IPS-20b (cell line): ENCODE measurements at regions not wholly inside any gene's neighbourhood (a gene's known extent, or its start where the extent isn't known, plus 50 kb on each side); places are given as distances from the start of the nearest gene placed in this dataset.

Source experiments
- H3K27ac ChIP-seq: one replicate; pipeline ENCODE4 v1.5.1; 2013; ENCODE audit warnings: low read length
- H3K27me3 ChIP-seq: 2 replicates; pipeline ENCODE4 v1.6.1; 2013; ENCODE audit warnings: mild to moderate bottlenecking, low read length, inconsistent platforms; ENCODE audit not compliant: insufficient read depth
- H3K36me3 ChIP-seq: 2 replicates; pipeline ENCODE4 v1.6.1; 2013; ENCODE audit warnings: low read depth, mild to moderate bottlenecking, inconsistent platforms, low read length, moderate library complexity; ENCODE audit not compliant: insufficient read depth
- H3K4me1 ChIP-seq: 2 replicates; pipeline ENCODE4 v1.6.1; 2013; ENCODE audit warnings: mild to moderate bottlenecking, control low read depth, inconsistent platforms, low read length, moderate library complexity; ENCODE audit not compliant: insufficient read depth
- H3K4me3 ChIP-seq: 2 replicates; pipeline ENCODE4 v1.5.1; 2013; ENCODE audit warnings: mild to moderate bottlenecking, low read length, inconsistent platforms
- H3K9ac ChIP-seq: 2 replicates; pipeline ENCODE4 v1.6.1; 2013; ENCODE audit warnings: low read depth, mild to moderate bottlenecking, inconsistent platforms, low read length, moderate library complexity
- H3K9me3 ChIP-seq: 2 replicates; pipeline ENCODE4 v1.6.1; 2013; ENCODE audit warnings: mild to moderate bottlenecking, low read depth, low read length, inconsistent platforms; ENCODE audit not compliant: insufficient read depth

- no peak overlapping the region for H3K27ac ChIP-seq
- no peak overlapping the region for H3K4me3 ChIP-seq
- H3K4me1 ChIP-seq = no peaks in the 10 kb centered on the region
- H3K36me3 ChIP-seq = no peaks in the 10 kb centered on the region
- H3K9ac ChIP-seq = no peak overlapping the region
- H3K9me3 ChIP-seq = no peaks in the 10 kb centered on the region
- no peaks in the 10 kb centered on the region for H3K27me3 ChIP-seq
Observed at GRCh38 chr7:43018446-43018845, 86.3 kb downstream of the MRPL32 start.

GRCh38 chr7:43021431-43021830 lies 89.3 kb downstream of the MRPL32 start:
- no peak overlapping the region for H3K27ac ChIP-seq
- no peak overlapping the region for H3K4me3 ChIP-seq
- H3K9ac ChIP-seq = no peak overlapping the region
- no peaks in the 10 kb centered on the region for H3K9me3 ChIP-seq
- no peaks in the 10 kb centered on the region for H3K27me3 ChIP-seq
- no peaks in the 10 kb centered on the region for H3K4me1 ChIP-seq
- H3K36me3 ChIP-seq = no peaks in the 10 kb centered on the region

GRCh38 chr7:43022008-43022407 lies 89.8 kb downstream of the MRPL32 start:
- Histone ChIP-seq H3K4me3 (no peak overlapping the region), H3K9me3 (no peaks in the 10 kb centered on the region), H3K27ac (no peak overlapping the region), H3K27me3 (no peaks in the 10 kb centered on the region), H3K9ac (no peak overlapping the region), H3K36me3 (no peaks in the 10 kb centered on the region), H3K4me1 (no peaks in the 10 kb centered on the region)

- Histone ChIP-seq H3K9ac (no peak overlapping the region), H3K4me3 (no peak overlapping the region), H3K4me1 (no peaks in the 10 kb centered on the region), H3K27ac (no peak overlapping the region), H3K27me3 (no peaks in the 10 kb centered on the region), H3K9me3 (no peaks in the 10 kb centered on the region), H3K36me3 (no peaks in the 10 kb centered on the region)
Observed at GRCh38 chr7:43033369-43033768, 79.1 kb upstream of the HECW1 start.

GRCh38 chr7:43034535-43035002 lies 77.9 kb upstream of the HECW1 start:
- Histone ChIP-seq H3K4me1 (no peaks in the 10 kb centered on the region), H3K27ac (no peak overlapping the region), H3K4me3 (no peak overlapping the region), H3K9ac (no peak overlapping the region), H3K36me3 (no peaks in the 10 kb centered on the region), H3K9me3 (no peaks in the 10 kb centered on the region), H3K27me3 (no peaks in the 10 kb centered on the region)

GRCh38 chr7:43037531-43037930 lies 74.9 kb upstream of the HECW1 start:
- H3K9me3 ChIP-seq = no peaks in the 10 kb centered on the region
- no peak overlapping the region for H3K9ac ChIP-seq
- no peak overlapping the region for H3K4me3 ChIP-seq
- H3K4me1 ChIP-seq = no peaks in the 10 kb centered on the region
- H3K27ac ChIP-seq = no peak overlapping the region
- H3K36me3 ChIP-seq = no peaks in the 10 kb centered on the region
- H3K27me3 ChIP-seq = no peaks in the 10 kb centered on the region

GRCh38 chr7:43038254-43038653 lies 74.2 kb upstream of the HECW1 start:
- H3K4me1 ChIP-seq = no peaks in the 10 kb centered on the region
- no peak overlapping the region for H3K27ac ChIP-seq
- H3K9ac ChIP-seq = no peak overlapping the region
- H3K9me3 ChIP-seq = no peaks in the 10 kb centered on the region
- H3K27me3 ChIP-seq = no peaks in the 10 kb centered on the region
- no peak overlapping the region for H3K4me3 ChIP-seq
- H3K36me3 ChIP-seq = no peaks in the 10 kb centered on the region

- no peaks in the 10 kb centered on the region for H3K4me1 ChIP-seq
- no peaks in the 10 kb centered on the region for H3K9me3 ChIP-seq
- no peaks in the 10 kb centered on the region for H3K27me3 ChIP-seq
- H3K9ac ChIP-seq = no peak overlapping the region
- no peaks in the 10 kb centered on the region for H3K36me3 ChIP-seq
- H3K4me3 ChIP-seq = no peak overlapping the region
- no peak overlapping the region for H3K27ac ChIP-seq
Observed at GRCh38 chr7:43039346-43039745, 73.1 kb upstream of the HECW1 start.

GRCh38 chr7:43040461-43040860 lies 72.0 kb upstream of the HECW1 start:
- Histone ChIP-seq H3K4me3 (no peak overlapping the region), H3K27me3 (no peaks in the 10 kb centered on the region), H3K4me1 (no peaks in the 10 kb centered on the region), H3K27ac (no peak overlapping the region), H3K36me3 (no peaks in the 10 kb centered on the region), H3K9ac (no peak overlapping the region), H3K9me3 (no peaks in the 10 kb centered on the region)

GRCh38 chr7:43041105-43041504 lies 71.3 kb upstream of the HECW1 start:
- no peaks in the 10 kb centered on the region for H3K27me3 ChIP-seq
- no peak overlapping the region for H3K9ac ChIP-seq
- no peaks in the 10 kb centered on the region for H3K36me3 ChIP-seq
- peaks cover under 1% of the 10 kb centered on the region; the same call in 1 of the 2 replicates for H3K4me1 ChIP-seq
- H3K4me3 ChIP-seq = no peak overlapping the region
- no peak overlapping the region for H3K27ac ChIP-seq
- no peaks in the 10 kb centered on the region for H3K9me3 ChIP-seq

GRCh38 chr7:43041724-43042123 lies 70.7 kb upstream of the HECW1 start:
- H3K4me1 ChIP-seq = peaks cover 3% of the 10 kb centered on the region; the same call in 1 of the 2 replicates
- no peak overlapping the region for H3K4me3 ChIP-seq
- no peak overlapping the region for H3K27ac ChIP-seq
- H3K9ac ChIP-seq = no peak overlapping the region
- H3K36me3 ChIP-seq = no peaks in the 10 kb centered on the region
- H3K27me3 ChIP-seq = no peaks in the 10 kb centered on the region
- H3K9me3 ChIP-seq = no peaks in the 10 kb centered on the region

- H3K9ac ChIP-seq = no peak overlapping the region
- no peaks in the 10 kb centered on the region for H3K36me3 ChIP-seq
- no peaks in the 10 kb centered on the region for H3K27me3 ChIP-seq
- no peak overlapping the region for H3K4me3 ChIP-seq
- no peaks in the 10 kb centered on the region for H3K9me3 ChIP-seq
- no peak overlapping the region for H3K27ac ChIP-seq
- H3K4me1 ChIP-seq = peaks cover 3% of the 10 kb centered on the region; the same call in 1 of the 2 replicates
Observed at GRCh38 chr7:43042302-43042701, 70.1 kb upstream of the HECW1 start.

GRCh38 chr7:43044511-43044910 lies 67.9 kb upstream of the HECW1 start:
- H3K27ac ChIP-seq = no peak overlapping the region
- H3K4me1 ChIP-seq = peaks cover 3% of the 10 kb centered on the region; the same call in 1 of the 2 replicates
- no peaks in the 10 kb centered on the region for H3K27me3 ChIP-seq
- no peaks in the 10 kb centered on the region for H3K36me3 ChIP-seq
- no peak overlapping the region for H3K9ac ChIP-seq
- H3K4me3 ChIP-seq = no peak overlapping the region
- H3K9me3 ChIP-seq = no peaks in the 10 kb centered on the region
